HuH-7 (cell line): ENCODE measurements at regions not wholly inside any gene's neighbourhood (a gene's known extent, or its start where the extent isn't known, plus 50 kb on each side); places are given as distances from the start of the nearest gene placed in this dataset.

Experiments
- DNase-seq: peaks from one replicate; pipeline ENCODE4 v3.0.0; 2011; ENCODE audit warnings: low spot score

- DNase-seq = no peak
Measured at GRCh38 chr1:231108516-231109302, 53.1 kb upstream of the TRIM67 start.

- DNase-seq = no peak
Measured at GRCh38 chr1:231107600-231108326, 54.1 kb upstream of the TRIM67 start.

- DNase-seq = no peak
Measured at GRCh38 chr1:231107151-231107550, 54.7 kb upstream of the TRIM67 start.

- no peak for DNase-seq
Measured at GRCh38 chr1:231106347-231106746, 55.5 kb upstream of the TRIM67 start.

- no peak for DNase-seq
Measured at GRCh38 chr1:231104917-231105316, 56.9 kb upstream of the TRIM67 start.

- DNase-seq = no peak
Measured at GRCh38 chr1:231103961-231104360, 57.9 kb upstream of the TRIM67 start.

- DNase-seq = no peak
Measured at GRCh38 chr1:231099996-231100767, 60.1 kb upstream of the FAM89A start.

- no peak for DNase-seq
Measured at GRCh38 chr1:231099311-231099710, 59.3 kb upstream of the FAM89A start.

- no peak for DNase-seq
Measured at GRCh38 chr1:231095595-231095994, 55.5 kb upstream of the FAM89A start.

GRCh38 chr1:231094421-231094820 is 54.4 kb upstream of the FAM89A start:
- DNase-seq = no peak

GRCh38 chr1:231093156-231093922 is 53.3 kb upstream of the FAM89A start:
- peak; percentile 20 for DNase-seq

GRCh38 chr1:231092380-231092779 is 52.3 kb upstream of the FAM89A start:
- DNase-seq = no peak

GRCh38 chr1:231091831-231092301 is 51.8 kb upstream of the FAM89A start:
- DNase-seq = peak; percentile 69

GRCh38 chr1:231091415-231091814 is 51.4 kb upstream of the FAM89A start:
- no peak for DNase-seq
